Right cardiac atrium (tissue), 5 donors: ENCODE measurements at regions not wholly inside any gene's neighbourhood (a gene's known extent, or its start where the extent isn't known, plus 50 kb on each side); places are given as distances from the start of the nearest gene placed in this dataset.
A peak's percentile ranks its signal among the peaks of the same experiment; 100 is the strongest.

Source experiments
- ATAC-seq, 2 donors: fragments of 200-7000 bp; cut with Tn5 transposase; one replicate each; pipeline versions ENCODE4 v1.8.0 to v1.9.1; 2020; ENCODE audit warnings: moderate library complexity in 2 of 2, mild to moderate bottlenecking in 1 of 2
- DNase-seq, 3 donors: peaks; one replicate each; pipeline ENCODE4 v3.0.0-alpha.2; 2020
- H3K27ac ChIP-seq: one replicate; pipeline ENCODE4 v1.5.1; 2013; ENCODE audit warnings: mild to moderate bottlenecking, low read length, control low read depth, moderate library complexity
- H3K27me3 ChIP-seq: one replicate; pipeline ENCODE4 v1.6.1; 2013; ENCODE audit not compliant: control insufficient read depth, insufficient read depth
- H3K4me1 ChIP-seq: one replicate; pipeline ENCODE4 v1.6.1; 2013; ENCODE audit warnings: low read length; ENCODE audit not compliant: control insufficient read depth, insufficient read depth
- H3K4me3 ChIP-seq: one replicate; pipeline ENCODE4 v1.5.1; 2013; ENCODE audit warnings: low read length, control low read depth
- H3K9me3 ChIP-seq: one replicate; pipeline ENCODE4 v1.6.1; 2013; ENCODE audit warnings: low read length; ENCODE audit not compliant: control insufficient read depth
- WGBS: extraction: QIAGEN DNeasy Blood & Tissue Kit; methylation state at CpG from one replicate; pipeline ENCODE4 v1.1.7; 2013; 5-methylcytosine and 5-hydroxymethylcytosine counted together
- intact Hi-C, 4 donors: fragments of 100-400 bp; cut with DNase I; formaldehyde crosslinking; loops; one replicate each; pipeline versions ENCODE4 v1.11.0 to v1.14.0; 2022 to 2023
- donor health status: healthy with polysubstance abuse.
- donor health status: DM: no; HTN: yes; CAD: no.
- donor health status: DM: no; HTN: no; CAD: no.
- donor health status: DM: no; HTN: yes; CAD: no; lungs with severe emphysema.
- donor health status: DM: yes; HTN: yes; CAD: no.

- DNase-seq (no peak), ATAC-seq (no peak)
- Histone ChIP-seq H3K4me1 (no peaks in the 10 kb centered on the region), H3K4me3 (no peak overlapping the region), H3K27me3 (no peaks in the 10 kb centered on the region), H3K9me3 (no peaks in the 10 kb centered on the region), H3K27ac (no peak overlapping the region)
- intact Hi-C loops: no loop called here
- WGBS: 94% methylated on average over 4 of the region's 4 CpGs
Measured at GRCh38 chr5:82622205-82622604, 344.1 kb upstream of the RPS23 start.

GRCh38 chr5:82620957-82621600, 342.9 kb upstream of the RPS23 start:
- WGBS: 67% methylated on average over 3 of the region's 3 CpGs
- intact Hi-C loops: no loop called here
- ATAC-seq (no peak), DNase-seq (no peak)
- Histone ChIP-seq H3K27me3 (no peaks in the 10 kb centered on the region), H3K9me3 (no peaks in the 10 kb centered on the region), H3K27ac (no peak overlapping the region), H3K4me1 (no peaks in the 10 kb centered on the region), H3K4me3 (no peak overlapping the region)

- no peaks in the 10 kb centered on the region for H3K4me1 ChIP-seq
- H3K27ac ChIP-seq: no peak overlapping the region
- no peaks in the 10 kb centered on the region for H3K27me3 ChIP-seq
- H3K4me3 ChIP-seq: no peak overlapping the region
- H3K9me3 ChIP-seq: no peaks in the 10 kb centered on the region
- intact Hi-C loops: no loop called here
- no peak for DNase-seq
- no peak for ATAC-seq
- 94% methylated on average over 3 of the region's 3 CpGs for WGBS
Measured at GRCh38 chr5:82619097-82619496, 340.9 kb upstream of the RPS23 start.

- H3K27me3 ChIP-seq: no peaks in the 10 kb centered on the region
- no peak for DNase-seq
- no peaks in the 10 kb centered on the region for H3K9me3 ChIP-seq
- intact Hi-C loops: no loop called here
- no peaks in the 10 kb centered on the region for H3K4me1 ChIP-seq
- ATAC-seq: no peak
- H3K4me3 ChIP-seq: no peak overlapping the region
- 59% methylated on average over 3 of the region's 3 CpGs for WGBS
- H3K27ac ChIP-seq: no peak overlapping the region
Measured at GRCh38 chr5:82614706-82615105, 336.6 kb upstream of the RPS23 start.

GRCh38 chr5:82613891-82614290, 335.7 kb upstream of the RPS23 start:
- no peaks in the 10 kb centered on the region for H3K4me1 ChIP-seq
- H3K4me3 ChIP-seq: no peak overlapping the region
- DNase-seq (no peak), ATAC-seq (no peak)
- H3K27ac ChIP-seq: no peak overlapping the region
- H3K27me3 ChIP-seq: no peaks in the 10 kb centered on the region
- H3K9me3 ChIP-seq: no peaks in the 10 kb centered on the region
- intact Hi-C loops: no loop called here

GRCh38 chr5:82610686-82611085, 332.5 kb upstream of the RPS23 start:
- intact Hi-C loops: no loop called here
- WGBS: 95% methylated on average over 3 of the region's 3 CpGs
- DNase-seq (no peak), ATAC-seq (no peak)
- Histone ChIP-seq H3K27me3 (no peaks in the 10 kb centered on the region), H3K4me1 (no peaks in the 10 kb centered on the region), H3K27ac (no peak overlapping the region), H3K4me3 (no peak overlapping the region), H3K9me3 (no peaks in the 10 kb centered on the region)

GRCh38 chr5:82605441-82605973, 327.4 kb upstream of the RPS23 start:
- Histone ChIP-seq H3K4me3 (no peak overlapping the region), H3K4me1 (no peaks in the 10 kb centered on the region), H3K27ac (no peak overlapping the region), H3K27me3 (no peaks in the 10 kb centered on the region), H3K9me3 (no peaks in the 10 kb centered on the region)
- ATAC-seq: no peak
- WGBS: 86% methylated on average over 2 of the region's 2 CpGs
- peak in 1 of 3 donors; percentile 18 for DNase-seq
- intact Hi-C loops: no loop called here

- Histone ChIP-seq H3K27ac (no peak overlapping the region), H3K9me3 (no peaks in the 10 kb centered on the region), H3K4me3 (no peak overlapping the region), H3K27me3 (no peaks in the 10 kb centered on the region), H3K4me1 (no peaks in the 10 kb centered on the region)
- intact Hi-C loops: no loop called here
- no peak for DNase-seq
- WGBS: 78% methylated on average over 8 of the region's 8 CpGs
- ATAC-seq: no peak
Measured at GRCh38 chr5:82603033-82603987, 325.2 kb upstream of the RPS23 start.

- ATAC-seq (no peak), DNase-seq (no peak)
- H3K4me3 ChIP-seq: no peak overlapping the region
- no peaks in the 10 kb centered on the region for H3K9me3 ChIP-seq
- WGBS: 95% methylated on average over 1 of the region's 1 CpG
- intact Hi-C loops: no loop called here
- no peaks in the 10 kb centered on the region for H3K4me1 ChIP-seq
- H3K27me3 ChIP-seq: no peaks in the 10 kb centered on the region
- H3K27ac ChIP-seq: no peak overlapping the region
Measured at GRCh38 chr5:82601861-82602260, 323.7 kb upstream of the RPS23 start.

- H3K9me3 ChIP-seq: no peaks in the 10 kb centered on the region
- no peak overlapping the region for H3K27ac ChIP-seq
- intact Hi-C loops: no loop called here
- no peak for ATAC-seq
- H3K4me3 ChIP-seq: no peak overlapping the region
- H3K27me3 ChIP-seq: no peaks in the 10 kb centered on the region
- no peaks in the 10 kb centered on the region for H3K4me1 ChIP-seq
- 89% methylated on average over 3 of the region's 3 CpGs for WGBS
- no peak for DNase-seq
Measured at GRCh38 chr5:82601077-82601476, 322.9 kb upstream of the RPS23 start.

- no peak overlapping the region for H3K27ac ChIP-seq
- intact Hi-C loops: no loop called here
- H3K4me1 ChIP-seq: no peaks in the 10 kb centered on the region
- no peaks in the 10 kb centered on the region for H3K9me3 ChIP-seq
- no peaks in the 10 kb centered on the region for H3K27me3 ChIP-seq
- H3K4me3 ChIP-seq: no peak overlapping the region
- no peak for DNase-seq
- ATAC-seq: no peak
- 54% methylated on average over 1 of the region's 1 CpG for WGBS
Measured at GRCh38 chr5:82599692-82600091, 321.5 kb upstream of the RPS23 start.
